ENCODE measurements at regions not wholly inside any gene's neighbourhood (a gene's known extent, or its start where the extent isn't known, plus 50 kb on each side); places are given as distances from the start of the nearest gene placed in this dataset.

GRCh38 chr3:180359953-180360279, 242.0 kb upstream of the TTC14 start:
- Histone ChIP-seq H3K9me3 (no peaks in the 10 kb centered on the region), H3K27me3 (no peaks in the 10 kb centered on the region), H3K4me3 (ENCODE audit: low read depth in 1 of 2, low read length in 1 of 2) (no peak overlapping the region), H3K4me1 (ENCODE audit: control insufficient read depth in 1 of 2, insufficient read depth in 1 of 2, low read depth in 1 of 2, low read length in 1 of 2) (no peaks in the 10 kb centered on the region), H3K27ac (no peak overlapping the region), H3K36me3 (no peaks in the 10 kb centered on the region)
- TF ChIP-seq, protein P1, sequence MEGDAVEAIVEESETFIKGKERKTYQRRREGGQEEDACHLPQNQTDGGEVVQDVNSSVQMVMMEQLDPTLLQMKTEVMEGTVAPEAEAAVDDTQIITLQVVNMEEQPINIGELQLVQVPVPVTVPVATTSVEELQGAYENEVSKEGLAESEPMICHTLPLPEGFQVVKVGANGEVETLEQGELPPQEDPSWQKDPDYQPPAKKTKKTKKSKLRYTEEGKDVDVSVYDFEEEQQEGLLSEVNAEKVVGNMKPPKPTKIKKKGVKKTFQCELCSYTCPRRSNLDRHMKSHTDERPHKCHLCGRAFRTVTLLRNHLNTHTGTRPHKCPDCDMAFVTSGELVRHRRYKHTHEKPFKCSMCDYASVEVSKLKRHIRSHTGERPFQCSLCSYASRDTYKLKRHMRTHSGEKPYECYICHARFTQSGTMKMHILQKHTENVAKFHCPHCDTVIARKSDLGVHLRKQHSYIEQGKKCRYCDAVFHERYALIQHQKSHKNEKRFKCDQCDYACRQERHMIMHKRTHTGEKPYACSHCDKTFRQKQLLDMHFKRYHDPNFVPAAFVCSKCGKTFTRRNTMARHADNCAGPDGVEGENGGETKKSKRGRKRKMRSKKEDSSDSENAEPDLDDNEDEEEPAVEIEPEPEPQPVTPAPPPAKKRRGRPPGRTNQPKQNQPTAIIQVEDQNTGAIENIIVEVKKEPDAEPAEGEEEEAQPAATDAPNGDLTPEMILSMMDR (IDR thresholded peaks at IDR 0.05): no peak

GRCh38 chr3:180362081-180362480, 239.9 kb upstream of the TTC14 start:
- H3K36me3 ChIP-seq: no peaks in the 10 kb centered on the region
- TF ChIP-seq, protein P1 (IDR thresholded peaks at IDR 0.05): no peak
- H3K4me1 ChIP-seq (ENCODE audit: control insufficient read depth in 1 of 2, insufficient read depth in 1 of 2, low read depth in 1 of 2, low read length in 1 of 2): no peaks in the 10 kb centered on the region
- H3K9me3 ChIP-seq: peaks cover under 1% of the 10 kb centered on the region
- H3K4me3 ChIP-seq (ENCODE audit: low read depth in 1 of 2, low read length in 1 of 2): no peak overlapping the region
- H3K27ac ChIP-seq: no peak overlapping the region
- no peaks in the 10 kb centered on the region for H3K27me3 ChIP-seq

DNA sequence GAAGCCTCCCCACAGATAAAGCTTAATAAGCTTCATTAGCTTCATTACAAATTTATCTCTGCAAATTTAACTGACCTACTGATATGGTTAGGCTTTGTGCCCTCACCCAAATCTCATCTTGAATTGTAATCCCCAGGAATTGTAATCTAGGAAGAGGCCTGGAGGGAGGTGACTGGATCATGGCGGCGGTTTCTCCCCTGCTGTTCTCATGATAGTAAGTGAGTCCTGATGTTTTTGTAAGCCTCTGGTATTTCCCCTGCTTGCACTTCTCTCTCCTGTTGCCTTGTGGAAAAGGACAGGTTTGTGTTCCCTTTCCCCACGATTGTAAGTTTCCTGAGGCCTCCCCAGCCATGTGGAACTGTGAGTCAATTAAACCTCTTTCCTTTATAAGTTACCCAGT, 226.1 kb upstream of the TTC14 start:
- Histone ChIP-seq H3K27me3 (no peaks in the 10 kb centered on the region), H3K9me3 (no peaks in the 10 kb centered on the region), H3K4me3 (ENCODE audit: low read depth in 1 of 2, low read length in 1 of 2) (no peak overlapping the region), H3K4me1 (ENCODE audit: control insufficient read depth in 1 of 2, insufficient read depth in 1 of 2, low read depth in 1 of 2, low read length in 1 of 2) (no peaks in the 10 kb centered on the region), H3K36me3 (no peaks in the 10 kb centered on the region), H3K27ac (no peak overlapping the region)
- TF ChIP-seq, protein P1 (IDR thresholded peaks at IDR 0.05): no peak

DNA sequence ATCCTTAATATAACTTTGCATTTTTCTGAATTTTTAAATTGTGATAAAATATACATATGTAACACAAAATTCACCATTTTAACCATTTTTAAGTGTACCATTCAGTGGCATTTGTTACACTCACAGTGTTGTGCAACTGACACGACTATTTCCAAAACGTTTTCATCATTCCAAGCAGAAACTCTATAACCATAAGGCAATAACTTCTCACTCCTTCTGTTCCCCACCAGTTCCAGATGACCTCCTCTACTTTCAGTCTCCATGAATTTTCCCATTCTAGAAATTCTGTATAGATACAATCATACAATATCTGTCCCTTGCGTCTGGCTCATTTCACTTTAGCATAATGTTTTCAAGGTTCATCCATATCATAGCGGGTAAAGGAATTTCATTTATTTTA, 223.5 kb upstream of the TTC14 start:
- Histone ChIP-seq H3K9me3 (no peaks in the 10 kb centered on the region), H3K4me3 (ENCODE audit: low read depth in 1 of 2, low read length in 1 of 2) (no peak overlapping the region), H3K4me1 (ENCODE audit: control insufficient read depth in 1 of 2, insufficient read depth in 1 of 2, low read depth in 1 of 2, low read length in 1 of 2) (no peaks in the 10 kb centered on the region), H3K27ac (no peak overlapping the region), H3K27me3 (no peaks in the 10 kb centered on the region), H3K36me3 (no peaks in the 10 kb centered on the region)
- TF ChIP-seq, protein P1 (IDR thresholded peaks at IDR 0.05): no peak

- H3K4me3 ChIP-seq (ENCODE audit: low read depth in 1 of 2, low read length in 1 of 2): no peak overlapping the region
- TF ChIP-seq, protein P1 (IDR thresholded peaks at IDR 0.05): no peak
- no peaks in the 10 kb centered on the region for H3K9me3 ChIP-seq
Observed at GRCh38 chr3:180382638-180383180, 219.3 kb upstream of the TTC14 start.

More at GRCh38 chr3:180382638-180383180, 219.3 kb upstream of the TTC14 start:
- Histone ChIP-seq H3K27ac (no peak overlapping the region), H3K27me3 (no peaks in the 10 kb centered on the region), H3K4me1 (ENCODE audit: control insufficient read depth in 1 of 2, insufficient read depth in 1 of 2, low read depth in 1 of 2, low read length in 1 of 2) (no peaks in the 10 kb centered on the region), H3K36me3 (no peaks in the 10 kb centered on the region)

Data from neutrophil (primary cell).